Right lobe of liver (tissue), 4 donors: ENCODE measurements at regions not wholly inside any gene's neighbourhood (a gene's known extent, or its start where the extent isn't known, plus 50 kb on each side); places are given as distances from the start of the nearest gene placed in this dataset.

ENCODE experiments used
- CTCF ChIP-seq, 4 donors: fragments of 200-600 bp in 3 of 4; fragments of 450-650 bp in 1 of 4; IDR thresholded peaks; one replicate each; pipeline versions ENCODE4 v1.5.1 to v1.8.0; 2016 to 2022; ENCODE audit warnings: antibody characterized with exemption in 4 of 4, mild to moderate bottlenecking in 2 of 4
- POLR2A ChIP-seq: fragments of 450-650 bp; IDR thresholded peaks from one replicate; pipeline ENCODE4 v1.6.1; 2017; ENCODE audit warnings: antibody characterized with exemption, mild to moderate bottlenecking
- donor health status: DM: no; HTN: no; CAD: no.
- donor health status: DM: no; HTN: no; CAD: no.
- donor health status: DM: no; HTN: yes; CAD: no.

GRCh38 chr13:33722216-33722915, 95.6 kb upstream of the RFC3 start:
- TF ChIP-seq CTCF (IDR thresholded peaks at IDR 0.05) (no peak), POLR2A (no peak)
